Adrenal gland (tissue), 5 donors: ENCODE measurements at regions not wholly inside any gene's neighbourhood (a gene's known extent, or its start where the extent isn't known, plus 50 kb on each side); places are given as distances from the start of the nearest gene placed in this dataset.

Experiments
- POLR2A ChIP-seq, 2 donors: fragments of 450-650 bp; IDR thresholded peaks; one replicate each; pipeline ENCODE4 v1.6.1; 2017; ENCODE audit warnings: antibody characterized with exemption in 2 of 2, mild to moderate bottlenecking in 2 of 2, moderate library complexity in 1 of 2
- TF ChIP-seq, protein P1 (sequence below), 6 experiments: fragments of 450-650 bp in 4 of 6; fragments of 200-600 bp in 2 of 6; sonication (generic) in 1 of 6; IDR thresholded peaks; 1 replicate in 5 of 6; 2 replicates in 1 of 6; pipeline versions ENCODE4 v1.5.1 to v1.8.0; 2016 to 2021; ENCODE audit warnings: antibody characterized with exemption in 6 of 6, mild to moderate bottlenecking in 2 of 6, moderate library complexity in 1 of 6
- donor health status: DM: no; HTN: no; CAD: no.

DNA sequence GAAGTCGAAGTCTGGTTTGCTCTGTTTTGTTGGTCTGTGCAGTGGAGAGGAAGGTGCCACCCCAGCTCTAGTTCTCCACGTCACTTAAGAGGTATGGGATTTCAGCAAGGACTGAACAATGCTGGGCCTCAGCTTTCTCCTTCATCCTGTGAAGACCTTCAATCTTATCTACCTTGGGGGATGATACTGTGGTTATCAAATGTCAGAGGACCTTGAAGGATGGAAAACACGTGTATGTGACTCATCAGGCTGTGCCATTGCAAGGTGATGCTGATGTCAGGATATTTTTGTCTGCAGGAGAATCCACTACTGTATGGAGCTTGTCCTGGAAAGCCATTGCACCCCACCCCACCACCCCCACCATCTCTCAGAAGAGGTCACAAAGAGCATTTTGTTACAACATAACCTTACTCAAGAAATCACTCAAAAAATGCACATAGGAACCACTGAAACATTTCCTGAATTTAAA lies 81.4 kb upstream of the UQCRFS1 start:
- TF ChIP-seq, protein P1, sequence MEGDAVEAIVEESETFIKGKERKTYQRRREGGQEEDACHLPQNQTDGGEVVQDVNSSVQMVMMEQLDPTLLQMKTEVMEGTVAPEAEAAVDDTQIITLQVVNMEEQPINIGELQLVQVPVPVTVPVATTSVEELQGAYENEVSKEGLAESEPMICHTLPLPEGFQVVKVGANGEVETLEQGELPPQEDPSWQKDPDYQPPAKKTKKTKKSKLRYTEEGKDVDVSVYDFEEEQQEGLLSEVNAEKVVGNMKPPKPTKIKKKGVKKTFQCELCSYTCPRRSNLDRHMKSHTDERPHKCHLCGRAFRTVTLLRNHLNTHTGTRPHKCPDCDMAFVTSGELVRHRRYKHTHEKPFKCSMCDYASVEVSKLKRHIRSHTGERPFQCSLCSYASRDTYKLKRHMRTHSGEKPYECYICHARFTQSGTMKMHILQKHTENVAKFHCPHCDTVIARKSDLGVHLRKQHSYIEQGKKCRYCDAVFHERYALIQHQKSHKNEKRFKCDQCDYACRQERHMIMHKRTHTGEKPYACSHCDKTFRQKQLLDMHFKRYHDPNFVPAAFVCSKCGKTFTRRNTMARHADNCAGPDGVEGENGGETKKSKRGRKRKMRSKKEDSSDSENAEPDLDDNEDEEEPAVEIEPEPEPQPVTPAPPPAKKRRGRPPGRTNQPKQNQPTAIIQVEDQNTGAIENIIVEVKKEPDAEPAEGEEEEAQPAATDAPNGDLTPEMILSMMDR (IDR thresholded peaks at IDR 0.05) = no peak
- no peak for TF ChIP-seq POLR2A (IDR thresholded peaks at IDR 0.05)
